A673 (cell line): ENCODE measurements at regions not wholly inside any gene's neighbourhood (a gene's known extent, or its start where the extent isn't known, plus 50 kb on each side); places are given as distances from the start of the nearest gene placed in this dataset.

Experiments
- CTCF ChIP-seq: fragments of 300-800, 200-600 bp; sonication (generic); conservative IDR thresholded peaks from 2 replicates; pipeline ENCODE4 v1.5.1; 2017; ENCODE audit warnings: low read depth, mild to moderate bottlenecking, antibody characterized with exemption, low read length, moderate library complexity, mixed read lengths
- EZH2 ChIP-seq: fragments of 200-600 bp; sonication (generic); IDR thresholded peaks from 2 replicates; pipeline ENCODE4 v1.6.1; 2017; ENCODE audit warnings: borderline replicate concordance, low read depth, mild to moderate bottlenecking, mixed read lengths, antibody characterized with exemption, low read length; ENCODE audit not compliant: poor library complexity, severe bottlenecking

DNA sequence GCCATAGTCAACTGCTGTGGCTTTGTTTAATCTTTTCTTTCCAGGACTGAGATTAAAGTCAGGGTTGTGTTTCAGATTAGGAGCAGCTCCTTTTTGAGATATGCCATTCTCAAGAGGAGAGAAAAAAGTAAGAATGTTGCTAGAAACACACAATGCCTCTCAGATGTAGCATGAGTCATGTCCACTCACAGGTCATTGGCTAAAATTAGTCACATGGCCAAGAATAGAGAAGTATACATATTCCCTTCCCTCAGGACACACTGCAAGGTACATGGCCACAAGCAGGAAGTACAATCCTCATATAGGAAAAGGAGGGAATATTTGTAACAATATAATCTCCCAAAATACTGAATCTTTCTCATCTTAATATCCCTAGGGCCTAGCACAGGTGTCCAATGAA is 141.9 kb upstream of the PTBP2 start:
- TF ChIP-seq CTCF = no peak
- TF ChIP-seq EZH2 = no peak
